ENCODE measurements at regions not wholly inside any gene's neighbourhood (a gene's known extent, or its start where the extent isn't known, plus 50 kb on each side); places are given as distances from the start of the nearest gene placed in this dataset.

- 100% methylated on average over 1 of the region's 5 CpGs for WGBS (ENCODE audit: insufficient coverage)
- no peaks in the 10 kb centered on the region for H3K36me3 ChIP-seq (ENCODE audit: control insufficient read depth in 4 of 4, insufficient read depth in 4 of 4, low read length in 3 of 4)
- H3K4me3 ChIP-seq (ENCODE audit: control insufficient read depth in 1 of 7, extremely low read depth in 1 of 7, insufficient read depth in 4 of 7, low read depth in 2 of 7, low read length in 6 of 7): no peak overlapping the region
These were observed 218.0 kb upstream of the CDIN1 start for GRCh38 chr15:36361351-36361870.

GRCh38 chr15:36362509-36362915, 216.9 kb upstream of the CDIN1 start:
- H3K27me3 ChIP-seq (replicated peaks in 2 of 5; ENCODE audit: control insufficient read depth in 4 of 5, insufficient read depth in 5 of 5, low read length in 4 of 5): peaks cover 0 to 2% (median 0%) of the 10 kb centered on the region in 5 experiments
- H3K4me1 ChIP-seq (ENCODE audit: control extremely low read depth in 1 of 4, control insufficient read depth in 4 of 4, insufficient read depth in 4 of 4, low read length in 3 of 4): peaks cover 0 to 3% (median 0%) of the 10 kb centered on the region in 4 experiments
- CTCF ChIA-PET: no interaction called here
- H3K4me3 ChIP-seq (ENCODE audit: control insufficient read depth in 1 of 7, extremely low read depth in 1 of 7, insufficient read depth in 4 of 7, low read depth in 2 of 7, low read length in 6 of 7): no peak overlapping the region
- H3K36me3 ChIP-seq (ENCODE audit: control insufficient read depth in 4 of 4, insufficient read depth in 4 of 4, low read length in 3 of 4): no peaks in the 10 kb centered on the region
- H3K27ac ChIP-seq (ENCODE audit: insufficient read depth in 1 of 2, low read depth in 1 of 2, low read length in 2 of 2, poor library complexity in 1 of 2, severe bottlenecking in 2 of 2): no peak overlapping the region
- POLR2A ChIA-PET: no interaction called here
- no peaks in the 10 kb centered on the region for H3K9me3 ChIP-seq (ENCODE audit: control extremely low read depth in 1 of 5, control insufficient read depth in 4 of 5, insufficient read depth in 2 of 5, low read depth in 1 of 5, low read length in 4 of 5)
- WGBS (ENCODE audit: insufficient coverage): 96% methylated on average over 4 of the region's 7 CpGs
- no peak for DNase-seq

More at GRCh38 chr15:36361351-36361870, 218.0 kb upstream of the CDIN1 start:
- ChIA-PET POLR2A (no interaction called here), CTCF (no interaction called here)
- DNase-seq: no peak
- H3K4me1 ChIP-seq (ENCODE audit: control extremely low read depth in 1 of 4, control insufficient read depth in 4 of 4, insufficient read depth in 4 of 4, low read length in 3 of 4): peaks cover 0 to 8% (median 2%) of the 10 kb centered on the region in 4 experiments
- H3K27me3 ChIP-seq (replicated peaks in 2 of 5; ENCODE audit: control insufficient read depth in 4 of 5, insufficient read depth in 5 of 5, low read length in 4 of 5): peaks cover 0 to 2% (median 0%) of the 10 kb centered on the region in 5 experiments
- H3K9me3 ChIP-seq (ENCODE audit: control extremely low read depth in 1 of 5, control insufficient read depth in 4 of 5, insufficient read depth in 2 of 5, low read depth in 1 of 5, low read length in 4 of 5): no peaks in the 10 kb centered on the region
- no peak overlapping the region for H3K27ac ChIP-seq (ENCODE audit: insufficient read depth in 1 of 2, low read depth in 1 of 2, low read length in 2 of 2, poor library complexity in 1 of 2, severe bottlenecking in 2 of 2)

GRCh38 chr15:36363335-36363734, 216.1 kb upstream of the CDIN1 start:
- WGBS (ENCODE audit: insufficient coverage): 100% methylated on average over 3 of the region's 4 CpGs
- CTCF ChIA-PET: no interaction called here
- POLR2A ChIA-PET: no interaction called here
- H3K9me3 ChIP-seq (ENCODE audit: control extremely low read depth in 1 of 5, control insufficient read depth in 4 of 5, insufficient read depth in 2 of 5, low read depth in 1 of 5, low read length in 4 of 5): no peaks in the 10 kb centered on the region
- H3K4me3 ChIP-seq (ENCODE audit: control insufficient read depth in 1 of 7, extremely low read depth in 1 of 7, insufficient read depth in 4 of 7, low read depth in 2 of 7, low read length in 6 of 7): no peak overlapping the region
- DNase-seq: no peak
- H3K27me3 ChIP-seq (replicated peaks in 2 of 5; ENCODE audit: control insufficient read depth in 4 of 5, insufficient read depth in 5 of 5, low read length in 4 of 5): peaks cover 0 to 2% (median 0%) of the 10 kb centered on the region in 5 experiments
- H3K4me1 ChIP-seq (ENCODE audit: control extremely low read depth in 1 of 4, control insufficient read depth in 4 of 4, insufficient read depth in 4 of 4, low read length in 3 of 4): no peaks in the 10 kb centered on the region
- no peaks in the 10 kb centered on the region for H3K36me3 ChIP-seq (ENCODE audit: control insufficient read depth in 4 of 4, insufficient read depth in 4 of 4, low read length in 3 of 4)
- no peak overlapping the region for H3K27ac ChIP-seq (ENCODE audit: insufficient read depth in 1 of 2, low read depth in 1 of 2, low read length in 2 of 2, poor library complexity in 1 of 2, severe bottlenecking in 2 of 2)

GRCh38 chr15:36364377-36364776, 215.0 kb upstream of the CDIN1 start:
- Histone ChIP-seq H3K27ac (ENCODE audit: insufficient read depth in 1 of 2, low read depth in 1 of 2, low read length in 2 of 2, poor library complexity in 1 of 2, severe bottlenecking in 2 of 2) (no peak overlapping the region), H3K36me3 (ENCODE audit: control insufficient read depth in 4 of 4, insufficient read depth in 4 of 4, low read length in 3 of 4) (no peaks in the 10 kb centered on the region), H3K4me3 (ENCODE audit: control insufficient read depth in 1 of 7, extremely low read depth in 1 of 7, insufficient read depth in 4 of 7, low read depth in 2 of 7, low read length in 6 of 7) (no peak overlapping the region), H3K4me1 (ENCODE audit: control extremely low read depth in 1 of 4, control insufficient read depth in 4 of 4, insufficient read depth in 4 of 4, low read length in 3 of 4) (no peaks in the 10 kb centered on the region), H3K9me3 (ENCODE audit: control extremely low read depth in 1 of 5, control insufficient read depth in 4 of 5, insufficient read depth in 2 of 5, low read depth in 1 of 5, low read length in 4 of 5) (no peaks in the 10 kb centered on the region), H3K27me3 (replicated peaks in 2 of 5; ENCODE audit: control insufficient read depth in 4 of 5, insufficient read depth in 5 of 5, low read length in 4 of 5) (peaks cover 0 to 2% (median 0%) of the 10 kb centered on the region in 5 experiments)
- DNase-seq: no peak
- 100% methylated on average over 2 of the region's 3 CpGs for WGBS (ENCODE audit: insufficient coverage)
- ChIA-PET POLR2A (no interaction called here), CTCF (no interaction called here)

- CTCF ChIA-PET: no interaction called here
- Histone ChIP-seq H3K9me3 (ENCODE audit: control extremely low read depth in 1 of 5, control insufficient read depth in 4 of 5, insufficient read depth in 2 of 5, low read depth in 1 of 5, low read length in 4 of 5) (no peaks in the 10 kb centered on the region), H3K27ac (ENCODE audit: insufficient read depth in 1 of 2, low read depth in 1 of 2, low read length in 2 of 2, poor library complexity in 1 of 2, severe bottlenecking in 2 of 2) (no peak overlapping the region), H3K27me3 (replicated peaks in 2 of 5; ENCODE audit: control insufficient read depth in 4 of 5, insufficient read depth in 5 of 5, low read length in 4 of 5) (peaks cover 0 to 2% (median 0%) of the 10 kb centered on the region in 5 experiments), H3K4me3 (ENCODE audit: control insufficient read depth in 1 of 7, extremely low read depth in 1 of 7, insufficient read depth in 4 of 7, low read depth in 2 of 7, low read length in 6 of 7) (no peak overlapping the region), H3K4me1 (ENCODE audit: control extremely low read depth in 1 of 4, control insufficient read depth in 4 of 4, insufficient read depth in 4 of 4, low read length in 3 of 4) (no peaks in the 10 kb centered on the region), H3K36me3 (ENCODE audit: control insufficient read depth in 4 of 4, insufficient read depth in 4 of 4, low read length in 3 of 4) (no peaks in the 10 kb centered on the region)
- POLR2A ChIA-PET: no interaction called here
- WGBS (ENCODE audit: insufficient coverage): 56% methylated on average over 1 of the region's 2 CpGs
- DNase-seq: no peak
These were observed 213.5 kb upstream of the CDIN1 start for GRCh38 chr15:36365963-36366362.

GRCh38 chr15:36370051-36370730, 209.2 kb upstream of the CDIN1 start:
- H3K9me3 ChIP-seq (ENCODE audit: control extremely low read depth in 1 of 5, control insufficient read depth in 4 of 5, insufficient read depth in 2 of 5, low read depth in 1 of 5, low read length in 4 of 5): no peaks in the 10 kb centered on the region
- no CpG with 5 or more reads among the region's 3 CpGs for whole genome bisulfite sequencing (ENCODE audit: insufficient coverage)
- no peak overlapping the region for H3K4me3 ChIP-seq (ENCODE audit: control insufficient read depth in 1 of 7, extremely low read depth in 1 of 7, insufficient read depth in 4 of 7, low read depth in 2 of 7, low read length in 6 of 7)
- no peaks in the 10 kb centered on the region for H3K4me1 ChIP-seq (ENCODE audit: control extremely low read depth in 1 of 4, control insufficient read depth in 4 of 4, insufficient read depth in 4 of 4, low read length in 3 of 4)
- DNase-seq: no peak
- H3K27ac ChIP-seq (ENCODE audit: insufficient read depth in 1 of 2, low read depth in 1 of 2, low read length in 2 of 2, poor library complexity in 1 of 2, severe bottlenecking in 2 of 2): no peak overlapping the region
- no peaks in the 10 kb centered on the region for H3K36me3 ChIP-seq (ENCODE audit: control insufficient read depth in 4 of 4, insufficient read depth in 4 of 4, low read length in 3 of 4)
- ChIA-PET POLR2A (no interaction called here), CTCF (no interaction called here)
- no peaks in the 10 kb centered on the region for H3K27me3 ChIP-seq (replicated peaks in 2 of 5; ENCODE audit: control insufficient read depth in 4 of 5, insufficient read depth in 5 of 5, low read length in 4 of 5)

- ChIA-PET POLR2A (no interaction called here), CTCF (no interaction called here)
- no peak for DNase-seq
- Histone ChIP-seq H3K27me3 (replicated peaks in 2 of 5; ENCODE audit: control insufficient read depth in 4 of 5, insufficient read depth in 5 of 5, low read length in 4 of 5) (no peaks in the 10 kb centered on the region), H3K4me1 (ENCODE audit: control extremely low read depth in 1 of 4, control insufficient read depth in 4 of 4, insufficient read depth in 4 of 4, low read length in 3 of 4) (no peaks in the 10 kb centered on the region), H3K4me3 (ENCODE audit: control insufficient read depth in 1 of 7, extremely low read depth in 1 of 7, insufficient read depth in 4 of 7, low read depth in 2 of 7, low read length in 6 of 7) (no peak overlapping the region), H3K9me3 (ENCODE audit: control extremely low read depth in 1 of 5, control insufficient read depth in 4 of 5, insufficient read depth in 2 of 5, low read depth in 1 of 5, low read length in 4 of 5) (no peaks in the 10 kb centered on the region), H3K27ac (ENCODE audit: insufficient read depth in 1 of 2, low read depth in 1 of 2, low read length in 2 of 2, poor library complexity in 1 of 2, severe bottlenecking in 2 of 2) (no peak overlapping the region), H3K36me3 (ENCODE audit: control insufficient read depth in 4 of 4, insufficient read depth in 4 of 4, low read length in 3 of 4) (no peaks in the 10 kb centered on the region)
These were observed 208.7 kb upstream of the CDIN1 start for GRCh38 chr15:36370731-36371112.

All from common myeloid progenitor, CD34-positive (primary cell).